Cardiac muscle cell (in vitro differentiated cells and primary cell): ENCODE measurements at regions not wholly inside any gene's neighbourhood (a gene's known extent, or its start where the extent isn't known, plus 50 kb on each side); places are given as distances from the start of the nearest gene placed in this dataset.
"Not testable (repeated sequence)": the region's sequence is repeated elsewhere in the genome, so short reads cannot be mapped to it uniquely, and the experiment has no call there.

ENCODE experiments used
- DNase-seq, 2 donors: peaks; one replicate each; pipeline versions ENCODE4 v3.0.0 to v3.0.0-alpha.2; 2010 to 2017; ENCODE audit warnings: low read depth in 1 of 2, low spot score in 1 of 2
- H3K27ac ChIP-seq: fragments of 200-600 bp; sonication (generic); 2 replicates; pipeline ENCODE4 v1.5.1; 2016
- H3K27me3 ChIP-seq: fragments of 200-600 bp; sonication (generic); 2 replicates; pipeline ENCODE4 v1.6.0; 2016; ENCODE audit warnings: control low read depth
- H3K36me3 ChIP-seq: fragments of 200-600 bp; sonication (generic); 2 replicates; pipeline ENCODE4 v1.5.1; 2016; ENCODE audit warnings: control low read depth
- H3K4me1 ChIP-seq: fragments of 200-600 bp; sonication (generic); 2 replicates; pipeline ENCODE4 v1.8.1; 2017; ENCODE audit warnings: low read depth, mild to moderate bottlenecking, mixed run types
- H3K4me3 ChIP-seq: fragments of 200-600 bp; sonication (generic); 2 replicates; pipeline ENCODE4 v1.5.1; 2016; ENCODE audit warnings: mild to moderate bottlenecking
- H3K9me3 ChIP-seq: fragments of 200-600 bp; sonication (generic); 2 replicates; pipeline ENCODE4 v1.5.1; 2017; ENCODE audit warnings: low read depth, mild to moderate bottlenecking, control low read depth
- TF ChIP-seq, protein P1 (sequence below): IDR thresholded peaks from 2 replicates; pipeline ENCODE4 v1.5.1; 2012; ENCODE audit warnings: low read depth, mild to moderate bottlenecking, low read length

DNA sequence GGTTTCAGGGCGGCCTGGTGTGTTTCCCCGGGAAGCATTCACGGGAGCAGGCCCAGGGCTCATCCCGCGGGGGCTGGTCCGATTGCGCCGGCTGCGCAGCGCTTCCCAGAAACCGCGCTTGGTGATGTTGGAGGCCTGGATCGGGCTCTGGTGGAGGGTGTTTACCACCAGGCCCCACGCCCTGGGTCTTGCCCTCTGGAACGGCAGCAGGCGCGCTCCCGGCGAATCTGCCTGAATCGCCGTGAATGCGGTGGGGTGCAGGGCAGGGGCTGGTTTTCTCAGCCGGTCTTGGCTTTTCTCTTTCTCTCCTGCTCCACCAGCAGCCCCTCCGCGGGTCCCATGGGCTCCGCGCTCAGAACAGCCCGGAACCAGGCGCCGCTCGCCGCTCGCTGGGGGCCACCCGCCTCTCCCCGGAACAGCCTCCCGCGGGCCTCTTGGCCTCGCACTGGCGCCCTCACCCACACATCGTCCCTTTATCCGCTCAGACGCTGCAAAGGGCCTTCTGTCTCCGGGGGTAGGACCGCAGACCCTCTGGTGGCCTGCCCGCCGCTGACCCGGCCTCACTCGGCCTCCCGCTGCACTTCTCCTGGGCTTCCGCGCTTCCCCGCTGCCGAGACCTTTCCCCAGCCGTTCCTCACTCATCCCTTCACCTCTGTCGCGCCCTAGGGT, 69.4 kb upstream of the GJB6 start:
- DNase-seq: peak in 1 of 2 donors; percentile 72
- peaks cover 16% of the 10 kb centered on the region for H3K27me3 ChIP-seq
- H3K4me3 ChIP-seq: no peak overlapping the region
- H3K27ac ChIP-seq: no peak overlapping the region
- no peaks in the 10 kb centered on the region for H3K4me1 ChIP-seq
- TF ChIP-seq, protein P1, sequence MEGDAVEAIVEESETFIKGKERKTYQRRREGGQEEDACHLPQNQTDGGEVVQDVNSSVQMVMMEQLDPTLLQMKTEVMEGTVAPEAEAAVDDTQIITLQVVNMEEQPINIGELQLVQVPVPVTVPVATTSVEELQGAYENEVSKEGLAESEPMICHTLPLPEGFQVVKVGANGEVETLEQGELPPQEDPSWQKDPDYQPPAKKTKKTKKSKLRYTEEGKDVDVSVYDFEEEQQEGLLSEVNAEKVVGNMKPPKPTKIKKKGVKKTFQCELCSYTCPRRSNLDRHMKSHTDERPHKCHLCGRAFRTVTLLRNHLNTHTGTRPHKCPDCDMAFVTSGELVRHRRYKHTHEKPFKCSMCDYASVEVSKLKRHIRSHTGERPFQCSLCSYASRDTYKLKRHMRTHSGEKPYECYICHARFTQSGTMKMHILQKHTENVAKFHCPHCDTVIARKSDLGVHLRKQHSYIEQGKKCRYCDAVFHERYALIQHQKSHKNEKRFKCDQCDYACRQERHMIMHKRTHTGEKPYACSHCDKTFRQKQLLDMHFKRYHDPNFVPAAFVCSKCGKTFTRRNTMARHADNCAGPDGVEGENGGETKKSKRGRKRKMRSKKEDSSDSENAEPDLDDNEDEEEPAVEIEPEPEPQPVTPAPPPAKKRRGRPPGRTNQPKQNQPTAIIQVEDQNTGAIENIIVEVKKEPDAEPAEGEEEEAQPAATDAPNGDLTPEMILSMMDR: no peak
- H3K9me3 ChIP-seq: no peaks in the 10 kb centered on the region
- no peaks in the 10 kb centered on the region for H3K36me3 ChIP-seq

DNA sequence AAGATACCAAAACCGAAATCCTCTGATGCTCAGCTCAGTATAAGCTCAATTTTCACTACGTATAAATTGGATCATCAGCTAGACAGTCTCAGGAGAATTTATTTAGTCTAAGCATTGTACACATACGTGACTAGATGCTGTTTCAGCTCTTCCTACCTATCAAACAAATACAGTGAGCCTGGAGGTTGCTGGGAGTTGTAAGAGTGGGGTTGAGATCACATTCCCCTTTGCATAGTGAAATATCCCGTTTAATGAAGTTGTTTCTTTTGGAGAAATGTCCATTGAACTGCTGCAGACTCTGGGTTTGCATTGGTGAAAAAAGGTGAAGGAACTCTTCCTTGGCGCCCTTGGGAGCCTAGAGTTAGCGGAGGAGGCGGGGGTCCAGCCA, 68.9 kb upstream of the GJB6 start:
- Histone ChIP-seq H3K4me1 (no peaks in the 10 kb centered on the region), H3K27me3 (peaks cover 16% of the 10 kb centered on the region), H3K27ac (no peak overlapping the region), H3K4me3 (no peak overlapping the region), H3K9me3 (no peaks in the 10 kb centered on the region), H3K36me3 (no peaks in the 10 kb centered on the region)
- DNase-seq: no peak
- TF ChIP-seq, protein P1: no peak

DNA sequence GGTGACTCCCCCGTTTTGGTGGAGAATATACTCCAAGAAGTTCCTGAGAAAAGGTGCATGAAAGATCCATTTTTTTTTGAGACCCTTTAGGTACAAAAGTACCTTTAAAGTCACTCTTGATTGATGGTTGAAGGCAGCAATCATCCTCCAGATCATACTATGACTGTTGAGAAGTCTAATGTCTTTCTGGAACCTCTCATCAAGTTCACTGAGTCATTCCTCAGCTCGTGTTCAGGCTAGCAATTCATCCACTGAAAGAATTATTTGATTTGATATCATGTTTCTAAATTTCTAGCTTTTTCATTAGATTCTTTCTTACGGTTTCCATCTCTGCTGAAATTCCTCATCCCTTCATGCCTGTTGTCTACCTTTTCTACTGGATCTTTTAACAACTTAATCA, 65.1 kb upstream of the GJB6 start:
- DNase-seq: no peak

DNA sequence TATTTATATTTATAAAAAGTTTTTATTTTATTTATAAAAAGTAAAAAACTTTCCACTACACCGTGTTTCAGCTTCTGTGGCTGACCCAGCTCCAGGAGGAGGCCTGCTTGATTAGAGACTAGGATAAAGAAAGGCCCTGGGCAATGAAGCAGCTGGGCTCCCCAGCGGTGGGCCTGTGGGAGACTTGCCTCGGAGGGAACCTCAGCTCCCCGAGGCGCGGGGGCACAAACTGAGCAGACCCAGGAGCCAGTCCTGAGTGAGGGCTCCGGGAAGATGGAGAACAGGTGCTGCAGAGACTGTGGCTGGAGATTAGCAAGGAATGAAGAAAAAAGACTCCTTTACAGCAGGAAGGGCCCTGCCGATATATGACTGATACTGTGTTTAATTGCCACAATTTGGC, 63.8 kb upstream of the GJB6 start:
- DNase-seq: no peak
- H3K36me3 ChIP-seq: no peaks in the 10 kb centered on the region
- TF ChIP-seq, protein P1: no peak

More for the DNA sequence above, 65.1 kb upstream of the GJB6 start:
- Histone ChIP-seq H3K27me3 (peaks cover 15% of the 10 kb centered on the region), H3K27ac (no peak overlapping the region), H3K4me1 (no peaks in the 10 kb centered on the region), H3K36me3 (no peaks in the 10 kb centered on the region), H3K9me3 (no peaks in the 10 kb centered on the region), H3K4me3 (no peak overlapping the region)
- TF ChIP-seq, protein P1: no peak

DNA sequence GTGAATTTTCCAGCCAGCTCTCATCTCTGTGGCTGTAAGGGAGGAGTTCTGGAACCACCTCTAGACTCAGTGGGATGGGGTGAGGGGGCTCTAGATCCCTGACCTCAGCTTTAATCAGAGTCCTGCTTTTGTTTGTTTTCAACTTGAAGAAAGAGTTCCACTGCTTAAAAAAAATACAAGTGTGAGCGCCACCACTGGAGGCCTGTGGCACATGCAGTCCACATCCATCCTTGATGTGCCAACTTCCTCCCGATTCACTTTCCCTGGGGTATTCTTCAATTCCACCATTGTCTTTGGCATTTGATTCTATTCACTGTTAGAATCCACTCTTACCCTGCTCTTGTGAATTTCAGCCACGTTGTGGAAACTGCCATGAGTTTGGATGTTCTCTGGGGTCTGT, 62.4 kb upstream of the GJB6 start:
- TF ChIP-seq, protein P1: peak; percentile 8
- H3K27me3 ChIP-seq: no peaks in the 10 kb centered on the region
- H3K4me3 ChIP-seq: no peak overlapping the region
- H3K4me1 ChIP-seq: no peaks in the 10 kb centered on the region
- H3K27ac ChIP-seq: no peak overlapping the region
- H3K9me3 ChIP-seq: no peaks in the 10 kb centered on the region
- H3K36me3 ChIP-seq: no peaks in the 10 kb centered on the region
- DNase-seq: no peak

More for the DNA sequence above, 63.8 kb upstream of the GJB6 start:
- Histone ChIP-seq H3K4me1 (no peaks in the 10 kb centered on the region), H3K9me3 (no peaks in the 10 kb centered on the region), H3K27ac (no peak overlapping the region), H3K27me3 (peaks cover 3% of the 10 kb centered on the region), H3K4me3 (no peak overlapping the region)

DNA sequence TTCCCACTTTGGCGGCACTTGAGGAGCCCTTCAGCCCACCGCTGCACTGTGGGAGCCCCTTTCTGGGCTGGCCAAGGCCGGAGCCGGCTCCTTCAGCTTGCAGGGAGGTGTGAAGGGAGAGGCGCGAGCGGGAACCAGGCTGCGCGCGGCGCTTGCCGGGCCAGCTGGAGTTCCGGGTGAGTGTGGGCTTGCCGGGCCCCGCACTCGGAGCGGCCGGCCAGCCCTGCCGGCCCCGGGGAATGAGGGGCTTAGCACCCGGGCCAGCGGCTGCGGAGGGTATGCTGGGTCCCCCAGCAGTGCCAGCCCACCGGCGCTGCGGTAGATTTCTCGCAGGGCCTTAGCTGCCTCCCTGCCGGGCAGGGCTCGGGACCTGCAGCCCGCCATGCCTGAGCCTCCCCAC, 60.2 kb upstream of the GJB6 start:
- H3K9me3 ChIP-seq, H3K27me3 ChIP-seq, H3K4me3 ChIP-seq: not testable (repeated sequence)

More for the DNA sequence above, 60.2 kb upstream of the GJB6 start:
- not testable (repeated sequence) for H3K27ac ChIP-seq, DNase-seq, H3K4me1 ChIP-seq, H3K36me3 ChIP-seq
